Lung (tissue), 11 donors: ENCODE measurements at regions not wholly inside any gene's neighbourhood (a gene's known extent, or its start where the extent isn't known, plus 50 kb on each side); places are given as distances from the start of the nearest gene placed in this dataset.

Source experiments
- ATAC-seq: fragments of 200-7000 bp; cut with Tn5 transposase; one replicate; pipeline ENCODE4 v1.9.1; 2020; ENCODE audit warnings: moderate number of reproducible peaks; ENCODE audit not compliant: insufficient read depth, low FRiP score
- DNase-seq, 3 donors: peaks; one replicate each; pipeline ENCODE4 v3.0.0-alpha.2; 2013 to 2017
- H3K27ac ChIP-seq, 2 donors: one replicate each; pipeline ENCODE4 v1.5.1; 2013; ENCODE audit warnings: mild to moderate bottlenecking in 2 of 2, moderate library complexity in 2 of 2, control low read depth in 1 of 2, inconsistent platforms in 1 of 2, low read depth in 1 of 2, low read length in 1 of 2
- H3K27me3 ChIP-seq, 3 donors: one replicate each; pipeline ENCODE4 v1.5.1; 2013; ENCODE audit warnings: low read length in 2 of 3; ENCODE audit not compliant: control insufficient read depth in 3 of 3, insufficient read depth in 3 of 3
- H3K36me3 ChIP-seq, 4 donors: one replicate each; pipeline ENCODE4 v1.5.1; 2013; ENCODE audit warnings: low read length in 4 of 4, mild to moderate bottlenecking in 1 of 4, moderate library complexity in 1 of 4; ENCODE audit not compliant: control insufficient read depth in 4 of 4, insufficient read depth in 4 of 4
- H3K4me1 ChIP-seq, 5 donors: one replicate each; pipeline ENCODE4 v1.5.1; 2013; ENCODE audit warnings: low read length in 5 of 5, mild to moderate bottlenecking in 2 of 5, moderate library complexity in 1 of 5; ENCODE audit not compliant: control insufficient read depth in 5 of 5, insufficient read depth in 5 of 5
- H3K4me3 ChIP-seq: one replicate; pipeline ENCODE4 v1.5.1; 2013; ENCODE audit warnings: mild to moderate bottlenecking, control low read depth, moderate library complexity
- H3K9ac ChIP-seq, 2 donors: one replicate each; pipeline ENCODE4 v1.5.1; 2013; ENCODE audit warnings: low read length in 2 of 2, control low read depth in 1 of 2; ENCODE audit not compliant: insufficient read depth in 1 of 2
- H3K9me3 ChIP-seq, 4 donors: one replicate each; pipeline ENCODE4 v1.5.1; 2013; ENCODE audit warnings: low read length in 3 of 4, mild to moderate bottlenecking in 1 of 4, moderate library complexity in 1 of 4; ENCODE audit not compliant: control insufficient read depth in 4 of 4, insufficient read depth in 3 of 4
- CTCF ChIP-seq: IDR thresholded peaks from 2 replicates; pipeline ENCODE4 v1.5.1; 2012; ENCODE audit warnings: mild to moderate bottlenecking; ENCODE audit errors: control extremely low read depth, extremely low read depth
- WGBS, 2 donors: extraction: QIAGEN DNeasy Blood & Tissue Kit; methylation state at CpG; one replicate each; pipeline ENCODE4 v1.1.7; 2013; 5-methylcytosine and 5-hydroxymethylcytosine counted together
- donor health status: control.
- donor health status: control.
- donor health status: Bipolar disorder and iron deficiency.
- donor health status: healthy.
- donor health status: DM: yes; HTN: yes; CAD: no.

DNA sequence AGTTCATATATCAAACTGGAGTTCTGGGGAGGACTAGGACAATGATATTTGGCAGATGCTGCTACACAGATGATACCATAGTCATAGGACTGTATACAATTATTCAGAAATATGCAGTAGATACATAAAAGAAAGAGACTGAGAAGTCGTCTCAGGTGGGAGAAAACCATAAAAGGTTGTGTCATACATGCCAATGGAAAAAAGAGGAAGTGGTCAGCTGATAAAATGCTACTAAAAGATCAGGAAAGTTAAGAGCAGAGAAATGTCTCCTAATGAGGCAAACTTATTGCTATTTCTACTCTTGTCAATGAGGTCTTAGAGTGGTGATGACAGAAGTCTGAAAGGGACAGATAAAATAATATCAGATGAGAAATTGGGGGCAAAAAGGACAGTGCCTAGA is 407.6 kb downstream of the COL12A1 start:
- no peak for DNase-seq
- Histone ChIP-seq H3K4me3 (no peak overlapping the region), H3K9ac (no peak overlapping the region), H3K4me1 (no peaks in the 10 kb centered on the region), H3K36me3 (no peaks in the 10 kb centered on the region), H3K27ac (no peak overlapping the region), H3K27me3 (no peaks in the 10 kb centered on the region), H3K9me3 (peaks cover 0 to 5% (median 1%) of the 10 kb centered on the region in 4 donors)
- no peak for TF ChIP-seq CTCF
- WGBS, 2 donors: 41 to 54% methylated on average over 1 of the region's 1 CpG
- ATAC-seq: no peak

GRCh38 chr6:74785236-74785635 is 420.6 kb downstream of the COL12A1 start:
- H3K4me1 ChIP-seq: no peaks in the 10 kb centered on the region
- H3K27ac ChIP-seq: no peak overlapping the region
- no peaks in the 10 kb centered on the region for H3K36me3 ChIP-seq
- 72 to 84% methylated on average over 3 of the region's 3 CpGs for WGBS, 2 donors
- ATAC-seq (no peak), DNase-seq (no peak)
- H3K4me3 ChIP-seq: no peak overlapping the region
- H3K9ac ChIP-seq: no peak overlapping the region
- no peaks in the 10 kb centered on the region for H3K9me3 ChIP-seq
- no peak for TF ChIP-seq CTCF
- H3K27me3 ChIP-seq: no peaks in the 10 kb centered on the region

- WGBS, 2 donors: 71 to 80% methylated on average over 1 of the region's 1 CpG
- DNase-seq: no peak
Measured at GRCh38 chr6:74782346-74782745, 423.5 kb downstream of the COL12A1 start.

More at GRCh38 chr6:74782346-74782745, 423.5 kb downstream of the COL12A1 start:
- H3K27me3 ChIP-seq: no peaks in the 10 kb centered on the region
- ATAC-seq: no peak
- TF ChIP-seq CTCF: no peak
- H3K9ac ChIP-seq: no peak overlapping the region
- H3K36me3 ChIP-seq: no peaks in the 10 kb centered on the region
- H3K27ac ChIP-seq: no peak overlapping the region
- H3K4me3 ChIP-seq: no peak overlapping the region
- H3K9me3 ChIP-seq: no peaks in the 10 kb centered on the region
- H3K4me1 ChIP-seq: no peaks in the 10 kb centered on the region
